HG03565 (cell line): ENCODE measurements at regions not wholly inside any gene's neighbourhood (a gene's known extent, or its start where the extent isn't known, plus 50 kb on each side); places are given as distances from the start of the nearest gene placed in this dataset.

Source experiments
- ATAC-seq: cut with Tn5 transposase; IDR thresholded peaks from one replicate; pipeline ENCODE4 v1.9.1; 2021; ENCODE audit warnings: mild to moderate bottlenecking, moderate library complexity; ENCODE audit not compliant: unreplicated experiment

GRCh38 chr1:239219679-239220078 lies 166.7 kb upstream of the CHRM3 start:
- ATAC-seq = no peak

- no peak for ATAC-seq
Observed at GRCh38 chr1:239218301-239218700, 168.1 kb upstream of the CHRM3 start.

- no peak for ATAC-seq
Observed at GRCh38 chr1:239212811-239213220, 173.6 kb upstream of the CHRM3 start.

GRCh38 chr1:239209591-239209990 lies 176.8 kb upstream of the CHRM3 start:
- ATAC-seq = no peak

- ATAC-seq = no peak
Observed at GRCh38 chr1:239204401-239204800, 182.0 kb upstream of the CHRM3 start.

- no peak for ATAC-seq
Observed at GRCh38 chr1:239197871-239198270, 188.5 kb upstream of the CHRM3 start.

- ATAC-seq = no peak
Observed at GRCh38 chr1:239189998-239190512, 196.3 kb upstream of the CHRM3 start.

GRCh38 chr1:239186487-239186886 lies 199.9 kb upstream of the CHRM3 start:
- ATAC-seq = no peak

- ATAC-seq = no peak
Observed at GRCh38 chr1:239185245-239185619, 201.1 kb upstream of the CHRM3 start.

- no peak for ATAC-seq
Observed at GRCh38 chr1:239184561-239185244, 201.7 kb upstream of the CHRM3 start.

GRCh38 chr1:239178961-239179360 lies 207.4 kb upstream of the CHRM3 start:
- ATAC-seq = no peak

GRCh38 chr1:239174880-239175279 lies 211.5 kb upstream of the CHRM3 start:
- no peak for ATAC-seq

- ATAC-seq = no peak
Observed at GRCh38 chr1:239170828-239171227, 215.5 kb upstream of the CHRM3 start.

GRCh38 chr1:239169276-239169675 lies 217.1 kb upstream of the CHRM3 start:
- ATAC-seq = no peak

GRCh38 chr1:239164451-239165180 lies 221.8 kb upstream of the CHRM3 start:
- no peak for ATAC-seq

GRCh38 chr1:239155466-239156091 lies 230.8 kb upstream of the CHRM3 start:
- ATAC-seq = no peak

- ATAC-seq = no peak
Observed at GRCh38 chr1:239151937-239152336, 234.4 kb upstream of the CHRM3 start.

- no peak for ATAC-seq
Observed at GRCh38 chr1:239140968-239141367, 245.4 kb upstream of the CHRM3 start.

GRCh38 chr1:239139801-239140200 lies 246.6 kb upstream of the CHRM3 start:
- no peak for ATAC-seq

GRCh38 chr1:239128541-239128940 lies 257.8 kb upstream of the CHRM3 start:
- no peak for ATAC-seq

GRCh38 chr1:239126884-239127283 lies 259.5 kb upstream of the CHRM3 start:
- ATAC-seq = no peak

- no peak for ATAC-seq
Observed at GRCh38 chr1:239125893-239126292, 260.5 kb upstream of the CHRM3 start.
